ENCODE measurements at regions not wholly inside any gene's neighbourhood (a gene's known extent, or its start where the extent isn't known, plus 50 kb on each side); places are given as distances from the start of the nearest gene placed in this dataset.

GRCh38 chr1:4336507-4336906 lies 317.9 kb upstream of the AJAP1 start:
- TF ChIP-seq CTCF (IDR thresholded peaks at IDR 0.05): no peak
- no peak for TF ChIP-seq POLR2A (IDR thresholded peaks at IDR 0.05)
